ENCODE measurements at regions not wholly inside any gene's neighbourhood (a gene's known extent, or its start where the extent isn't known, plus 50 kb on each side); places are given as distances from the start of the nearest gene placed in this dataset.
"Not testable (repeated sequence)": the region's sequence is repeated elsewhere in the genome, so short reads cannot be mapped to it uniquely, and the experiment has no call there.

- CTCF ChIA-PET: no interaction called here
- Mint-ChIP-seq H3K9me3 (no peaks in the 10 kb centered on the region), H3K27ac (no peak overlapping the region), H3K4me1 (ENCODE audit: low read depth) (peaks cover 16% of the 10 kb centered on the region), H3K4me3 (no peak overlapping the region), H3K27me3 (peaks cover 11% of the 10 kb centered on the region), H3K36me3 (ENCODE audit: low read depth) (no peaks in the 10 kb centered on the region)
- POLR2A ChIA-PET: no interaction called here
- H3K4me1 ChIP-seq (ENCODE audit: insufficient read depth, low read length): peaks cover 8% of the 10 kb centered on the region
- intact Hi-C loops (cut with DNase I, micrococcal nuclease): no loop called here
- DNase-seq: no peak
- H3K4me3 ChIP-seq (ENCODE audit: low read length): no peak overlapping the region
- no peak overlapping the region for H3K27ac ChIP-seq (ENCODE audit: low read depth in 1 of 2, low read length in 2 of 2)
- peaks cover 0 to 5% of the 10 kb centered on the region in 2 experiments for H3K27me3 ChIP-seq (ENCODE audit: control insufficient read depth in 1 of 2, insufficient read depth in 2 of 2, low read length in 2 of 2)
- no peaks in the 10 kb centered on the region for H3K9me3 ChIP-seq (ENCODE audit: control insufficient read depth in 1 of 2, insufficient read depth in 1 of 2, low read length in 2 of 2)
- no peak for TF ChIP-seq CTCF (IDR thresholded peaks at IDR 0.05)
- no peaks in the 10 kb centered on the region for H3K36me3 ChIP-seq (ENCODE audit: insufficient read depth, low read length)
- no peak for ATAC-seq (ENCODE audit: poor library complexity)
Measured at GRCh38 chr14:106083082-106083481, 556.7 kb downstream of the TMEM121 start.

- CTCF ChIA-PET: no interaction called here
- POLR2A ChIA-PET: no interaction called here
Measured at GRCh38 chr14:106087837-106088236, 561.5 kb downstream of the TMEM121 start.

GRCh38 chr14:106088860-106089259 is 562.5 kb downstream of the TMEM121 start:
- H3K4me3 Mint-ChIP-seq; H3K36me3 Mint-ChIP-seq (ENCODE audit: low read depth); CTCF ChIA-PET; H3K4me1 ChIP-seq (ENCODE audit: insufficient read depth, low read length); H3K27ac ChIP-seq (ENCODE audit: low read depth in 1 of 2, low read length in 2 of 2); H3K36me3 ChIP-seq (ENCODE audit: insufficient read depth, low read length); ATAC-seq (ENCODE audit: poor library complexity); H3K27ac Mint-ChIP-seq; POLR2A ChIA-PET; H3K4me3 ChIP-seq (ENCODE audit: low read length); intact Hi-C loops (cut with DNase I, micrococcal nuclease); H3K27me3 ChIP-seq (ENCODE audit: control insufficient read depth in 1 of 2, insufficient read depth in 2 of 2, low read length in 2 of 2); H3K27me3 Mint-ChIP-seq; H3K9me3 Mint-ChIP-seq; H3K9me3 ChIP-seq (ENCODE audit: control insufficient read depth in 1 of 2, insufficient read depth in 1 of 2, low read length in 2 of 2): not testable (repeated sequence)
- H3K4me1 Mint-ChIP-seq (ENCODE audit: low read depth): peaks cover 26% of the 10 kb centered on the region
- peak in 1 of 14 experiments; percentile 17 for DNase-seq

More at GRCh38 chr14:106087837-106088236, 561.5 kb downstream of the TMEM121 start:
- Mint-ChIP-seq H3K4me1 (ENCODE audit: low read depth) (peaks cover 26% of the 10 kb centered on the region), H3K4me3 (no peak overlapping the region), H3K27ac (no peak overlapping the region), H3K27me3 (no peaks in the 10 kb centered on the region), H3K9me3 (no peaks in the 10 kb centered on the region), H3K36me3 (ENCODE audit: low read depth) (no peaks in the 10 kb centered on the region)
- H3K9me3 ChIP-seq (ENCODE audit: control insufficient read depth in 1 of 2, insufficient read depth in 1 of 2, low read length in 2 of 2): no peaks in the 10 kb centered on the region
- H3K36me3 ChIP-seq (ENCODE audit: insufficient read depth, low read length): no peaks in the 10 kb centered on the region
- no peak overlapping the region for H3K27ac ChIP-seq (ENCODE audit: low read depth in 1 of 2, low read length in 2 of 2)
- peaks cover 0 to 3% of the 10 kb centered on the region in 2 experiments for H3K27me3 ChIP-seq (ENCODE audit: control insufficient read depth in 1 of 2, insufficient read depth in 2 of 2, low read length in 2 of 2)
- peaks cover 9% of the 10 kb centered on the region for H3K4me1 ChIP-seq (ENCODE audit: insufficient read depth, low read length)
- intact Hi-C loops (cut with DNase I, micrococcal nuclease): no loop called here
- TF ChIP-seq CTCF (IDR thresholded peaks at IDR 0.05): no peak
- H3K4me3 ChIP-seq (ENCODE audit: low read length): no peak overlapping the region
- DNase-seq (peak in 3 of 14 experiments; percentile 11 to 29 (median 24)), ATAC-seq (ENCODE audit: poor library complexity) (peak; percentile 46)

- Mint-ChIP-seq H3K4me1 (ENCODE audit: low read depth) (no peaks in the 10 kb centered on the region), H3K27ac (no peak overlapping the region), H3K36me3 (ENCODE audit: low read depth) (no peaks in the 10 kb centered on the region), H3K27me3 (no peaks in the 10 kb centered on the region), H3K4me3 (no peak overlapping the region), H3K9me3 (no peaks in the 10 kb centered on the region)
- H3K9me3 ChIP-seq (ENCODE audit: control insufficient read depth in 1 of 2, insufficient read depth in 1 of 2, low read length in 2 of 2): peaks cover 0 to 5% of the 10 kb centered on the region in 2 experiments
- no peaks in the 10 kb centered on the region for H3K4me1 ChIP-seq (ENCODE audit: insufficient read depth, low read length)
- no peaks in the 10 kb centered on the region for H3K36me3 ChIP-seq (ENCODE audit: insufficient read depth, low read length)
- H3K4me3 ChIP-seq (ENCODE audit: low read length): no peak overlapping the region
- ATAC-seq (ENCODE audit: poor library complexity) (peak; percentile 48), DNase-seq (peak in 11 of 14 experiments; percentile 17 to 82 (median 47))
- POLR2A ChIA-PET: no interaction called here
- CTCF ChIA-PET: no interaction called here
- peak; percentile 35 for TF ChIP-seq CTCF (IDR thresholded peaks at IDR 0.05)
- no peak overlapping the region for H3K27ac ChIP-seq (ENCODE audit: low read depth in 1 of 2, low read length in 2 of 2)
- no peaks in the 10 kb centered on the region for H3K27me3 ChIP-seq (ENCODE audit: control insufficient read depth in 1 of 2, insufficient read depth in 2 of 2, low read length in 2 of 2)
- intact Hi-C loops (cut with DNase I, micrococcal nuclease): no loop called here
Measured at GRCh38 chr14:106094654-106095189, 568.3 kb downstream of the TMEM121 start.

Measured in CD4-positive, alpha-beta T cell (primary cell).